ENCODE measurements at regions not wholly inside any gene's neighbourhood (a gene's known extent, or its start where the extent isn't known, plus 50 kb on each side); places are given as distances from the start of the nearest gene placed in this dataset.

DNA sequence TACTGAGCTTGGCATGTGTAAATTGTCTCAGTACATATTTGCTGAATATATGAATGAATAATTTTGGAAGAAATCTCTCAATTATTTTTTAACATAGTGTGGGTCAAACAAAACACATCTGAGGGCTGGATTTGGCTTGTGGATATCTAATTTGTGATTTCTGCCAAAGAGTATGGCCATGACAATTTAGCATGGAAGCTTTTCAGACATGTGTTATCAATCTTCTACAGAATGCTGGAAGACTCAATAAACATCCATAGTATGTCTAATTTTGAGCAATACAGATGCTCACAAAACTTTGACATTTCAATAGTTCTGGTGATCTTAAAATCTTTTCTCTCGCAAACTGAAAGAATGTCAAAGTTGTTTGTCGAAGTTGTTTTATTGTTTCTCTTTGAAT is 214.1 kb upstream of the ANKH start:
- DNase-seq: no peak

DNA sequence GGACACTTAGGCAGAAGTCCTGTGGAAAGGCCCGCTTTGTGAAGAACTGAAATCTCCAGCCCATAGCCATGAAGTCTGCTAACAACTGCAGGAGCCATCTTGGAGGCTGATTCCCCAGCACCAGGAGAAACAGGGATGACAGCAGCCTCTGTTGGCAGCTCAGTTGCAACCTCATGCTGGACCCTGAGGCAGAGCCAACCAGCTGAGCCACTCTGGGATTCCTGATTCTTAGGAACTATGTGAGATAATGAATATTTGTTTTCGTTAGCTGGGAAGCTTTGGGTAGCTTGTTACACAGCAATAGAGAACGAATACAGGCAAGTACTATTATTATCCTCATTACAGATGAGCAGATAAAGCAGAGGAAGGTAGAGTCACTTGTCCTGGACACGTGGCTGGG is 210.5 kb upstream of the ANKH start:
- no peak for DNase-seq

DNA sequence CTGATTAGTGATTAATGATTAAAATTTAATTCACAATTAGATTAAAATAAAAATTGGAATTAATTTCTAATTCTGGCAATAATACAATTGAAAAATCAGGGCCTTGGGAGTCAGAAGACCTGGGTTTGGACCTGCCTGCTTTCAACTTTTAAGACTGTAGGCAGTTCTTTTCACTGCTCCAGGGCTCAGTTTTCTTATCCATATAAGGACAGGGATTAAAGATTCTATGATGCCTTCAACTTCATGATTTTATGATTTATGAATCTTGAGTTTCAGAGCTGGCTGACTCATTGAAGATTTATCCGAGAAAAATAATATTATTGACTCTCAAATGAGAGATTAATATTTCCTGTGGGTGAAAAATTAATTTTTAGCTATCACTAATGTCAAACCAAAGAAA is 208.6 kb upstream of the ANKH start:
- DNase-seq: peak; percentile 9

DNA sequence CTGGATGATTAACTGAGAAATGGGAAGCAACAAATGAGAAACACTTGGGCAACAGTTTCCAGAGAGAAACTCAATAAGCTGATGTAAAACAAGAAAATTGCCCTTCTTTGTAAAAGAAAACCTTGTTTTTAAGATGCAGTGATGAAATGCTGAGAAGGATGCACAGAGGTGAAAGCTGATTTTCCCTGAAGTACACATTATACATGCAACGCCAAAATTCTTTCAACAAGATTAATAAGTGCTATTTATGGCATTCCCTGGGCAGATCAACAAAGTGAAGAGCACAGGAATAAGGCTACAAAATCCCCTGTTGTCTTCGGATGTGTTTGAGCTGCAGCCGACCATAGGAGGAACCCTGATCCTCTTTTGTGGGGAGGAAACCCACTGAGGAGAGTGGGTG is 208.0 kb upstream of the ANKH start:
- DNase-seq: no peak

DNA sequence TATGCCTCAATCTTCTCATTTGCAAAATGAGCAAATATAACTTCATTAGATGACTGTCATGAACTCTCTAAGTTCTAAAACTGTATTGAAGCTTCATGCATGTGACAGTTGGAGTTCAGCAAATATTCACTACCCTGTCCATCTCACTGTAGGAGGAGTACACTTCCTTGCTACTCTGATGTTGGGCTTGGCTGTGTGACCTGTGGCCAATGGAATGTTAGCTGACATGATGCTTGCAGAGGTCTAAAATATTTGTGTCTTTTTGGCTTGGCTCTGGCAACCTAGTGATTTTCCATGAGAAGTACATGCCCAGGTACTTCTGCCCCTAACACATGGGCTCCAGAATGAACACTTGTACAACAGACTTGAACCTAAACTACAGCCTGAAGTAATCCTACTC is 203.1 kb upstream of the ANKH start:
- DNase-seq: no peak

DNA sequence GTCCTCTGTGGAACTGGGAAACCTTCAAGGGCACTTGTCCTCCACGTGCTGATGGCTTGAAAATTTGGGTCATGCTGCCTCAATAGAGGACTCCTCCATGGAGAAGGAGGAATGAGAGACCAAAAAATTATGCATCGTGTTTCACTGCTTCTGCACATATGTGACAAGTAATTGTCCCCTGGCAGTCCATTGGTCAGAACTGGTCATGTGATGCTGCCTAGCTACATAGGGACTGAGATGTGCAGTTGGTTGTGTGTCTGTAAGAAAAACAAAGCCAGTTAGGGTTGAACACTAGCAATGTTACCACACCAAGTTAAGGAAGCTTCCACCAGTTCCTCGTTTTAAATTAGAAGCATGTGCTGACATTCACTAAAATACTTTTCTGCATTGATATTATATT is 201.9 kb upstream of the ANKH start:
- no peak for DNase-seq

DNA sequence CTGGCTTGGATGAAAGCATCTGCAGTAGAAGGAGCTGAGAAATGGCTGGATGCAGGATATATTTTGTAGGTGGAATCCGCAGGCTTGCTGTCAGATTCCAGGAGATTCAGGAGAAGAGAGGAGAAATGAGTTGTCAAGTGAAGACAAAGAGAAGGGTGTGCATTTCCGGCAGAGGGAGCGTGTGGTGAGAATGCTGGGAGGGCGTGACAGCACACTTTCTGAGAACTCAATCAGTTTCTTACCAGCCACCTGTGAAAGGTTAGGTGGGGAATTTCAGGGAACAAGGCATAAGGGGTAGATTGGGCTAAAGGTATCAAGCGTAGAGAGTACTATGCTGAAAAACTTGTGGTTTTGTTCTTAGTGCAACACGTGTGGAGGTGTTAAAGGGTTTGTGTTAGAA is 199.3 kb upstream of the ANKH start:
- DNase-seq: no peak

DNA sequence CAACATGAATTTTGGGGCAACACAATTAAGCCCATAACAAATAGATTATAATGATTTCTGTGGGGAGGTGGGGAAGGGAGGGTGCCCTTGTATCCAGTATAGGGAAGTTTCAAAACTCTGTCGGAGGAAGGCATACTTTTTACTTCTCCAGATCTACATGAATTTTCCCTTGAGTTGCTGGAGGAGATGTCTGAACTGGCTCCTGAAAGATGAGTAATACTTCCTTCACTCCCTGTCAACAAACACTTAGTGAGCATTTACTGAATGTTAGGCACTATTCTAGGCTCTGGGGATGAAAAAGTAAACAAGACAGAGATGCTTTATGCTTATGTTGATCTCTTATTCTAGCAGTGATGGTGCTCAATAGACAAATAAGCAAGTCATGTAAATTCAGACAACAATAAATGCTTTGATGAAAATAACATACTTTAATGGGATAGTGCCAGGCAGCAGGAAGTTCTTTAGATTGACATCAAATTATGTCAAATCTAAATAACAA is 197.9 kb upstream of the ANKH start:
- DNase-seq: no peak

DNA sequence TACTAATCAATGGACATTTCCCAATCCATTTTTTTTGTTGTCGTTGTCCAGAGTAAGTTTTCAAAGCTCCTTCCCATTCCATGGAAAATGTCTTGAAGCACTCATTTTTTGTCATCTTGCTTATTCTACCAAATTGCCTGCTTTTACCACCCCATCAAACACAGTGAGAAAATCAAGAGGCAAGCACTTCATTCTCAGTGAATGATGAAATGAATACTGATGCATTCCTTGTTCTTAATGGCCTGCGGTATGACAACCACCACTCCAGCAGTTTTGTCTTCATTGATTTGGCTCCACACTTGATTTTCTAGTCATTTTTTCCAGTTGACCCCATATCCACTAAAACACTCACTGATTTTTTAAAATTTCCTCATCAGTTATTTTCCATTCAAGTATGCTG is 193.5 kb upstream of the ANKH start:
- no peak for DNase-seq

DNA sequence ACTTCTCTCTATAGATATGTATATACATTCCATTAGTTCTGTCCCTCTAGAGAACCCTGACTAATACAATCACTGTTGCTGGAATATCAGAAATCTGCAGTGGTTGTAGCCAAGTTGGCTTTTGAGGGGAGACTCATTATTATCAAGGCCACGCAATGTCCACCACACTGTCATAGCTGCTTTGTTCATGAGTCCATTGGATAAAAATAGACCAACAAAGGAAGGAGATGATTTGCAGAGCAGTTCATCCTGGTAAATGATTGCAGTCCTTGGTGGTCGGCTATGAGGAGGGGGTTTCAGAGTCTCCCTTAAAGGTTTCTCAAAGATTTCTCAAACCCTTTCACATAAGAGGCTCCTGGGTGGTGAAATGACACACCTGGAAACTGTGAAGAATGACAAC is 192.8 kb upstream of the ANKH start:
- no peak for DNase-seq

DNA sequence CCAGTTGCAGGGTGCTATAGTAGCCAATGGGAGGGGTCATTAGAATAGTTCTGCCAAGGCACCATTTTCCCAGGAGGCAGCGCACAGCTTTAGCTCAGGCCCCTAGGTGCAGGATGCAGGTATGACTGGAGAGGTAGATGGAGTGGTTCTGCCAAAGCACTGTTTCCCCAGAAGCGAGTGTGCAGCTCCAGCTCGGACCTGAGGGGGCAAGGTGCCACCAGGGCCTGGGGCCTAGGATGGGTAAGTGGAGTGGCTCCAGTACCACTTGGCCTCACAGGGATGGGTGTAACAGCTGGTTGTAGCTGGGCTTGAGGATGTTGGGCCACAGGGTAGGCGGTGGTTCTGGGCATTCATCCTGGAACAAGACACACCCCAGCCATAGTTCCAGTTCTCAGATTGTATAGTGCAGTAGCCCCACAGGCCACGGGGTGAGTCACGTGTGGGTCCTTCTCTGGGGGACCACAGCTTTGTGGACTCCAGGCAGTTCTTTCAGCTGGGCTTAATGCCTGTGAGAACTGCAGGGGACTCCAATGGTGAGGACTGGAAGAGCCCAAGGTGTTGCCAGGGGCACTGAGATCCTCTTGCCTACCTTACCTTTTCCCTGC is 185.5 kb upstream of the ANKH start:
- no peak for DNase-seq

DNA sequence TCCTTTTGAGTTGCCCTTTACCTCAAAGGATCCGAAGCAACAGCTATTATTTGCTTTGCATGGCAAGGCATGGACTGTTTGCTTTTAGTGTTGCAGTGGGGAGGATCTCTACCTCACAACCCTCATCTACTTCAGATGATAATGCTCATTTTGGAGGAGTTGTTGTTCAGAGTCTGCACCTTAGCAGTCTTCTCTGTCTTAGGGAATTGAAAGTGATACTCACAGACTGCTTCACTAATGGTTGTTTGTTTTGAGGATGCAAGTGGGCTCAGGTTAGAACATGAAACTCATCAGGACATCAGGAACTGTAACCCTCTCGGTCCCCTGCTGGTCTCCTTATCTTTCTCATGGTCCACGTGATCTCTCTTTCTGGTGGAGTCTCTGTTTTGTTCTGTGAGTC is 172.9 kb upstream of the ANKH start:
- DNase-seq: no peak

DNA sequence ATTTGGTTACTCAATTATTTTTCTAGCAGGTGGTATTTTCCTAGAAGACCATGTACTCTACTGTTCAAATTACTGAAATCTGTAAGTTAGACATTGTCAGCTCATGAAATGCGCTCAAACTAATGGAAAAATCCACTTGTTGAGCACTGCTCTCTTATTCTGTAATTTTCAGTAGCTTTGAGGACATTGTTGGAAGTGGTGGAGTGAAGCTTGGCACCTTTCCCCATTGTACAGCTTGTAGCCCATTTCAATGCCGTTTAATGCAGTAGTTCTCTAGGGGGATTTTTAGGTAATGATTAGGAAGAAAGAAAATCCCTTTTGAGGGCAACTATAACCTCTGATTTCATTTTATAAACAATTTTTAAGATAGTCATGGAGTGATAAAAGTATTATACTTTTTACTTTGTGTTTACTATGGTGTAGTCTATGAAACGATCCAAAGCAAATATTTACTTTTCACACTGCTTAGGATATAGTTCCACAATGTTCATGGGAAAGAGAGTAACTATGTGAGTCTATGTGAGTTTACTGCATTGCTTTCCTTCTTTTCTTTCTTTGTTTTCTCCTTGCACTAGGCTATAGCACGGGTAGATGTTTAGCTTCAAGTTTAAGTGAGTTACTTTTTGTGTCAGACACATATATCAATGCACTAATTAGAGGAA is 165.8 kb upstream of the ANKH start:
- no peak for DNase-seq

DNA sequence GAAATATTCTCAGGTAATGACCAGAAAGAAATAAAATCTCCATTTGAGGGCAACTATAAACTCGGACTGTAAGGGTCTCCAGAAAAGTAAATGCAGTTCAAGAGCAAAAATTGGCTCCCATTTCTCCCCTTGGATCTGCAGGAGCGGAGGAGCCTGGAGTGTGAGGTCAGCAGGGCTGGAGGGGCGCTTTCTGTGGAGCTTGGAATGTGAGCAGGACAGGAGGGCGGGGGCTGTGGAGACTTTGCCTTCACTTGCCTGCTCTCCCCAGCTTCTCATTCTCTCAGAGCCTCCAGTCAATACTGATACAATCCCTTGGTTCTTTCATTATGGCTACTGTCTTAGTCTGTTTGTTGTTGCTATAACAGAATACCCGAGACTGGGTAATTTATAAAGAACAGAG is 162.8 kb upstream of the ANKH start:
- DNase-seq: no peak

DNA sequence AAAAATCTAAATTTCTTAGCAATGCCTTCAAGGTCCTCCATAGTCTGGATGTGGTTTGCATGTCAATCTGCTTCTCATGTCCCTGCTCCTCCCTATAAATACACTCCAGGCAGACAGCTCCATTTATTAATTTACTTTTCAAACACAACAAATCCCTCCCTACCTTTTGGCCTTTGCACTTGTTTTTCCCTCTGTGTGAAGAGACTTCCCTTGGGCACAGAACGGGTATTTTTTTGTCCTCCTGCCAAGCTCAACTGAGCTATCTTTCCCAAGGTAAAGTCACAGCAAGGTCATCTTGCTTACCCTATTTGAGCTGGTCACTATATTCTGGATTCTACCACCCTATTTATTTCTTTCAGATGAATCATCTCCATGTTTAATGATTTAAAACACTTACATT is 159.6 kb upstream of the ANKH start:
- DNase-seq: no peak

DNA sequence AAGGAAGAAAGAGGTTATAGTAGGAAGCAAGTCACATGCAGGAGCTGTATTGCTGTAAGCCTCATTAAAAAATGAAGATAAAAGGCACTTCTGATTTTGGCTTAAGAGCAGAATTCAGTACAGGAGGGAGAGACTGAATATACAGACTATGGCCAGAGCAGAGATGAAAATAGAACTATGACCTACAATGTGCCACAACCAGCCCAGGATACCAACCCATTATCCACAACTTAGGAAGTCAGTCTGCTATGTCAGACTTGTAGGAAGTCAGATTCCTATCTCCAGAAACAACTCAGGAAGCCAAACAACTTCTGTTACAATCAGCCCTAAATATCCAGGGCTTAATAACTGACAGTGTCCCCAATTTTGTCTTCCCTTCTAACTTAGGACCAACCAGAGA is 156.2 kb upstream of the ANKH start:
- DNase-seq: no peak

DNA sequence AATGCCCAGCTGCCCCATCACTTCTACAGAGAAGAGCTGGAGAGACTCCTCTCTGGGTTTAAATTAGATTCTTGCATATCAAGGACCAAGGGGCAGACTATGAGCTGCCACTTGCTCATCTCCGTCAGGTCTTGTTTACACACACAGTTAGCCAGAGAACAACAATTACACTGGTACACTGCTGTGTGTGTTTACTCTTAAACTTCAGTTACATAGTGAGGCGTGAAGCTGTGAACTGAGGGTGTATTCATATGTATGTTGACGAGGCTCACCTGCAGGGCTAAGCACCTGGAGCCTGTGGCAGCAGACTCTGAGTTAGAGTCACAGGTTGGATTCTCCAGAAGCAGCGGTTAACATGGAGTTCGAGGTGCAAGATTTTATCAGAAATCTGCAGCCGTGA is 155.4 kb upstream of the ANKH start:
- no peak for DNase-seq

DNA sequence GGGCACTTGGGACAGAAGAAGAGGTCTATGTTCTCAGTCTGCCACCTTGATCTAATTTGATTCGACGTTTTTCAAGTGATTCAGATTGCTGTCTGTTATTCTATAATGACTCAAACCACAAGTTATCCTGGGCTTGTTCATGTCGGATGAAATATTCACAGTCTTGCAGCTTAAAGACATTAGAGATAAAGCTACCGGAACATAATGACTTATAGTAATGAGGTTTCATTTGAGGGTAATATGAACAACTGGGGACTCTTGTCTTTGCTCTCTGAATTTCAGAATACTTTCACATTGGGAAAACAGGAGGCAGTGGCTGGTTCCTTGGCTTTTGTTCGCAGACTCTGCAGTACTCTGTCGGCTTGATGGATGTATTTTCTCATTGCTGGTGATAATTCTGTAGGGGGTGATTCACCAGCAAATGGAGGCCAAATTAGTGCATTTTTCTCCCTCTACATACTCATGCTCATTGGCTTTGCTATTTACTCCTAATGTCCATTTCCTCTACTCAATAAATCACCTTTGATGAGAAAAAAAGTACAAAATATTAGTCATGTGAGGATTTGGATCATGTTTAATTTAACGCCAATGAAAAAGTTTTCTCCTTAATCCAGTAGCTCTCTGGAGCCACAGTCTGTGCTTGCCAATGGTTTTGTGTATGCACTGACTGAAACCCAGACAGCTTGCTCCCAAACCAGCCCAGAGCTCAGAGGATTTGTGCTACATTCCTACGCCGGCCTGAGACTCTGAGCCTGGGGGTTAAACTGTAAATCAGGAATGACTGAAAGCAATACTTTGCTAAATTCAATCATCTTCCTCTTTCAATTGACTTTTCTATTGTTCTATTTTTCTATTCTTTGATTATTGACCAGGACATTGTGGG is 154.7 kb upstream of the ANKH start:
- peak; percentile 97 for DNase-seq

DNA sequence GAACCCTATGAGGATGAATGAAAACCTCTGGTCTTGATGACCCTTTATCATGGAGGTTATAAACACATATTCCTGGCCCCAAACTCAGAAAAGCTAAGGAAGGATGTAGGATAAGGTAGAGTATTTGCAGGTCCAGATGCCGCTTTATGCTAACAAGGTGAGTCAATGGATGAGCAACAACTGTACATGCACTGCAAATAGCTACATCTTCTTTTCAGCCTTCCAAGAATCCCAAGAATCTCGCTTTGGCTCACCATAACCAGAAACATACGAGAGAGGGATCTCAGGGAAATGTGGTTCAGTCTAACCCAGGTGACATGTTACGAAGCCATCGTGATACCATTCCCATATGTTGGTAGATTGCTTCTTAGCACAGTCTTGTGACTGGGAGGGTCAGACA is 152.3 kb upstream of the ANKH start:
- peak; percentile 61 for DNase-seq

DNA sequence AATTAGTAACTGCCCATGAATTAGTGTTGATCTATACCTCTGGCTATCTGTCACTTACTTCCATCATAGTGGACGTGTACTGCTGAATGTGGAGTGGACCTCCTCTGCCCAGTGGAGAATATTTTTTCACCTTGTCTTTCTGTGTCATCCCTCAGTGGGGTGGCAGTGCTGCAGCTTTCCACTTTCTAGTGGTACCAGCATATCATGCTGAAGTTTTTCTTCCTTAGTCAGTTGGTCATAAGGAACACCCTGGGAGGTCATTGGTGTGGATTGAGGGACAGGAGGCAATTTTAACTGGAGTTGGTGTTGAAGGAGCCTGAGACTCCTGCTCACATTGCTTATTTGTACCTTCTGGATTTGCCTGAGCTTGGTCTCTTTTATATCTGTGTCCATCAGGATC is 151.7 kb upstream of the ANKH start:
- DNase-seq: no peak

DNA sequence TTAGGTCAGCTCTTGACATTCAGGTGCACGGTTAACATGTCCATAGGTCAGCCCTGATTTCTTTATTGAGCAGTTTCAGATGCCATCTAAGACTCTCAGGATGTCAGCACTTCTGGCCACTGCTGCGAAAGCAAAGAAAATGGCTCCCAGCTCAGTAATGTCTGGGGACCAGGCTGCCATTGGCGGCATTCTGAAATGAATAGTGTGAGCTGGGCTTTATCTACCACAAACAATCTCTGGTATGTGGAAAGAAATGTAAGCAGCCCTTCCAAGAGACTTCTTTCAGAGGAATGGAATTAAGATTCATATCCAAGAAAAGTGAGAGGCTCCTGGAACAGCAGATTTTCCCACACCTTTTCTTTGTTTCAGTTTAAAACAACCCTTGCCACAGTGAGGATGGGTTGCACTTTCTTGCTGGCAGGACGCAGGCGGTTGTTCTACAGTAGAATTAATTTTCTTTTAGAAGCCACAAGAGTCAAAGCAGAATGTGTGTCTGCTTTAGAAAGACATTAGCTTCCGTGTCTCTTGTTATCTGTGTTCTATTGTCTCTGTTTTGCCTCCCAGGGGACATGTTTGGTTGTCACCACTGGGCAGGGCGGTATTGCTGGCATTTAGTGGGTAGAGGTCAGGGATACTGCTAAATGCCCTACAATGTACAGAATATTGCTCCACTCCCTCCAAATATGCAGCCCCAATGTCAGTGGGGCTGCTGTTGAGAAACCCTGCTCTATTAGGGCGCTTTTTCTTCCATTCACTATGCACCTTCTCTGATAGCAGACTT is 149.9 kb upstream of the ANKH start:
- DNase-seq: peak; percentile 87

DNA sequence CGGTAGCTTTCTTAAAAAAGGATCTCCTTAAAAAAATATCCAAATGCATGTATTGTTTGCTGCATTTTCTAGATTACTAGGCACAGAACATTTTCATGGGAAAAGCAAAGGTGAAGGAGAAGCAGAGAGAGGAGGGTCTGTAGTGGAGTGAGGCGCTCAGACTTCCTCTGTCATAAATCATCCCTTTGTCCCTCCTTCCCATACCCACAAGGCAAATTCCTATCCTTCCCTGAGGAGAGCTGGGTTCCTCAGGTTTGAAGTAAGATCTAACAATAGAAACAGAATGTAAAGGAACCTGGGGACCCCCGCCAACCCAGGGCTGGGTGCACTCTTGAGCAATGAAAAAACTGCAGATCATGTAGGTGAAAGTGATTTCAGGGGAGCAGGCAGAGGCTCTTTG is 149.2 kb upstream of the ANKH start:
- peak; percentile 37 for DNase-seq

DNA sequence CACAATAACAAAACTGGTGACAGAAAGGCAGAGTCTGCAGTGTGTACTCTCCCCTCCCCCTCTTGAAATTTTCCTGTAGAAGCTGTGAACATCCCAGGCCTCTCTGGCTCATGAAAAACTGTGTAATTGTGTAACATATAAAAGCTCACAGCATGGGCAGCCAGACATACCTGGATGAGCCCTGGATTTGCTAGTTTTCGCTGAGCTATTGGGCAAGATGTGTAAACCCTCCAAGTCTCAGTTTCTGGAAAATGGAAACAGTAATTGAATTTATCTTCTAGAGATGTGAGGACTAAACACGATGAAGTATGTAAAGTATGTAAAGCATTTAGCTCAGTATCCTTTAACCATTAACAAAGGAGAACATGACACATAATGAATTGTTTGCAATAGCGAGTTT is 143.2 kb upstream of the ANKH start:
- DNase-seq: peak; percentile 69

All from fibroblast of skin of abdomen (primary cell).